OCI-LY1 (cell line): ENCODE measurements at regions not wholly inside any gene's neighbourhood (a gene's known extent, or its start where the extent isn't known, plus 50 kb on each side); places are given as distances from the start of the nearest gene placed in this dataset.
"Not testable (repeated sequence)": the region's sequence is repeated elsewhere in the genome, so short reads cannot be mapped to it uniquely, and the experiment has no call there.

Source experiments
- CTCF ChIP-seq: fragments of 200-600 bp; sonication (generic), shearing (Covaris generic); IDR thresholded peaks from 2 replicates; pipeline ENCODE4 v1.5.1; 2017; ENCODE audit warnings: mild to moderate bottlenecking, antibody characterized with exemption, low read length, moderate library complexity, mixed read lengths
- EZH2 ChIP-seq: fragments of 200-600 bp; sonication (generic), shearing (Covaris generic); IDR thresholded peaks from 2 replicates; pipeline ENCODE4 v1.8.0; 2017; ENCODE audit warnings: borderline replicate concordance, mixed run types, mild to moderate bottlenecking, antibody characterized with exemption, low read length, moderate library complexity, mixed read lengths

- TF ChIP-seq CTCF, EZH2: not testable (repeated sequence)
Measured at GRCh38 chr15:31669158-31669908, 342.7 kb downstream of the KLF13 start.
